Stimulated activated CD8-positive, alpha-beta memory T cell treated with anti-CD3 and anti-CD28 coated beads, Interleukin-15, amount 100 ng/mL, for 4 hours (primary cell): ENCODE measurements at regions not wholly inside any gene's neighbourhood (a gene's known extent, or its start where the extent isn't known, plus 50 kb on each side); places are given as distances from the start of the nearest gene placed in this dataset.

ENCODE experiments used
- DNase-seq, 2 donors: peaks; one replicate each; pipeline ENCODE4 v3.0.0-alpha.2; 2020; ENCODE audit warnings: low read depth in 2 of 2

DNA sequence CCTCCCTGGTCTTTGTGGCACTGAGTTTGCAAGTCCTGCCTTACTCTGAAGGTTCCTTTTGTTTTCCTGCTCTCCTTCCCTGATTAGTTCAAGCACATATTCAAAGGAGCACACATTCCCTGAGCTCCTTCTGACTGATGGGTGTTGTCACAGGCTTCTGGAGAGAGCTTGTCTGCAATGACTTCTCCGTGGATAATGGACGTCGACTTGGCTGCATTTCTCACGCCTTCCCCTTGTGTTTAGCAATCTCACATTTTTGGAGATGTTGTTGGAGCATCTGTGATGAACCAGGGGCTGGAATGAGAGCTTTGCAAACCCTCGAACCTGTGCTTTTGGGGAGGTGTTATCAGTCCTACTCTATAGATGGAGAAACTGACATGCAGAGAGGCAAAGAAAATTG, 375.4 kb upstream of the PROK2 start:
- no peak for DNase-seq

DNA sequence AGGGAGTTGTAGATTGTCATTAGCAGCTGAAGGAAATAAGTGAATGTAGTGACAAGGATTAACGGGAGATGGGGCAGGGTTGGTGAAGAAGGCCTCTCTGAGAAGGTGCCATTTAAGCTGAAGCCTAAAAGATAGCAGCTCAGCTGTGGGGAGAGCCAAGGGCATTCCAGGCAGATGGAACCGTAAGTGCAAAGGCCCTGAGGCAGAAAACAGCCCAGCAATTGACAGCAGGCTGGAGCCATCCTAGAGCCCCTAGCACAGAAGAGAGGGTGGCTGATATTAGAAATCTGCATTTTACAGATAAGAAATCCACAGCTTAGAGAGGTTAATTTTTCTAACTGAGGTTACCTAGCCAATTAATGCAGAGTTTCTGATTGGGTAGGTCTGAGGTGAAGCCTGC, 374.5 kb upstream of the PROK2 start:
- DNase-seq, result no peak

DNA sequence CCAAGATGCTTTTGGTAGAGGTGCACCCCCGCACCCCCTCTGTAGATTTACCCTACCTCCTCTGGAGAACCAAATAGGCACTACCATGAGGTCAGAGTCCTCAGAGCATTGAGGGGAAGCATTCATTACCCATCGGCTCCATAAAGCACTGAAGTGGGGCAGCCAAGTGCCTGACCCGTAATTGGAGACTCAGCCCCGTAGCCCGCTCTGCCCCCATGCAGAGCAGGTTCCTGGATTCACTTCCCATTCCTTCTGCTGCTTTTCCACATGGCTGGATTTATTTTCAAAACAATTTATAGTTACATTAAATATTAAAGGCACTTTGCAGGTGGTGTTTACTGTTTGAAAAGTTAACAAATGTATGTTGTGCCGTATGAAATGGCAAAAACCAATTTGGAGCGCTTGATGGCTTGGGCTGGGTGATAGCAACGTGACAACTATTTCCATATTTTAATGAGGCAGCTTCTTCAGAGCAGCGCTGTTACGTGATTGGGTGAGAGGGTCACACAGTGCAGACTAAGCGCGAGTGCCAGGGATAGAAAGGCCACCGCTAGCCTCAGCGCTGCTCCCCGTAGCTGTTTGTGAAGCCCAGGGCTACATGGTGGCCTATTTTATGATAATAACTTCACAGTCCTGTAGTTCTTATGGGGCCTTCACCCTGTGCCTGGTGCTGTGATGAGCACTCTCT, 373.8 kb upstream of the PROK2 start:
- no peak for DNase-seq

DNA sequence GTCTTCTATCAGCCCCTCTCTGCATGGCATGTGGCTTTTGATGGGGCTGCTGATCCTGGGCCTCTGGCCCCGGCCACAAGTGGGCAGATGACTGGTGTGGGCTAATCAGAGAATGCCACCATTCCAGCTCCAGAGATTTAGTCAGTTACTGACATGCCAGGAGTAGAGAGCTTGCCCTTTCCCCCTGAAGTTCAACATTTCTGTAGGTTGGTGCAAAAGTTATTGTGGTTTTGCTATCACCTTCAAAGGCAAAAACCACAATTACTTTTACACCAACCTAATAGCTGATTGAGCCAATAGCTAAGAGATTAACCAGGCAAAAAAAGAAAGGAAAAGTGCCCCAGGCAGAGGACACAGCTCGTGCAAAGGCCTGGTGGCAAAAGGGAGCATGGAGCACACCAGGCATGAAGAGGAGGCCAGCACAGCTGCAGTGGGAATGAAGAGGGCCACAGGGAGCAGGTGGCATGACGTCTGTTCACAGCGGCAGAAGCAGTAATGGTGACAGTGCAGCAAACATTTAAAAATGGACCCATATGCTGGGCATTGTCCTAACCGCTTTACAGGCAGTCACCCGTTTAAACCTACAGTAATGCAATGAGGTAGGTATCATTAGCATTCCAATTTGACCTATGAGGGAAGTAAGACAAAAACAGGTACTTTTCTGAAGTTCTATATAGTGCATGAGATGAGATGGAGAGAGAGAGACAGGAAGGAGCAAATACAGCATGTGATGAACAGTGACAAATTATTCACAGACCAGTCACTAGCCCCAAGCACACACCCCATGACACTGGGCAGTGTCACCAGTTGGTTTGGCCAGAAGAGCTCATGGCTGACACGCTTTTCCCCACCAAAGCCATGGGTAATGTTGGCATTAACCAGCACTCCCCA, 373.0 kb upstream of the PROK2 start:
- no peak for DNase-seq

DNA sequence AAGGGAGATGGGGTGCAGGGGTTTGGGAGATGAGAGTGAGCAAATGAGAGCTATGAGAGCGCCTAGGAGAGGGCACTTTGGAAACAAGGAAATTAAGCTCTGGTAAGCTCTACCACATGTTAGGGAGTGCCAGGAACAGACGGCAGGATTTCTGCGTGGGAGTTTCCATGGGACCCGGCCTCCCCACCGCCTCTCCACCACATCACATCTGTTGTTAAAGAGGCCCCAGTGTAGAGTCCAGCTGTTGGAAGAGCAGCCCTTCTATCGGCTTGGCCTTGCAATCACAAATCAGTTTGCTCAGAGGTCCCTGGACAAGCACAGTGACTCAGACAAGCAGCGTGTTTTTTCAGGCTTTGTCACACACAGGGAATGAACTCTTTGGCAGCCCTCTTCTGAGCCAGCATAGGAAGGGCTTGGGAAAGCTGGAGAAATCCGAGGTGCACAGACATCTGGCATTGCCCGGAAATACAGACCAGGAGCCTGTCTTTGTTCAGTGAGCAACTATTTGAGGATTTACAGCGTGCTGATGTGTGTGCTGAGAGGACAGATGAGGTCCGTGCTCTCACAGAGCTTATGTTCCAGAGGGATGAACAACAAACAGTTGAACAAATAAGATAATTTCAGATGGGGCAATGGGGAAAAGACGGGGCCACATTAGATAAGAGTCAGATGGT, 370.6 kb upstream of the PROK2 start:
- DNase-seq, result no peak

DNA sequence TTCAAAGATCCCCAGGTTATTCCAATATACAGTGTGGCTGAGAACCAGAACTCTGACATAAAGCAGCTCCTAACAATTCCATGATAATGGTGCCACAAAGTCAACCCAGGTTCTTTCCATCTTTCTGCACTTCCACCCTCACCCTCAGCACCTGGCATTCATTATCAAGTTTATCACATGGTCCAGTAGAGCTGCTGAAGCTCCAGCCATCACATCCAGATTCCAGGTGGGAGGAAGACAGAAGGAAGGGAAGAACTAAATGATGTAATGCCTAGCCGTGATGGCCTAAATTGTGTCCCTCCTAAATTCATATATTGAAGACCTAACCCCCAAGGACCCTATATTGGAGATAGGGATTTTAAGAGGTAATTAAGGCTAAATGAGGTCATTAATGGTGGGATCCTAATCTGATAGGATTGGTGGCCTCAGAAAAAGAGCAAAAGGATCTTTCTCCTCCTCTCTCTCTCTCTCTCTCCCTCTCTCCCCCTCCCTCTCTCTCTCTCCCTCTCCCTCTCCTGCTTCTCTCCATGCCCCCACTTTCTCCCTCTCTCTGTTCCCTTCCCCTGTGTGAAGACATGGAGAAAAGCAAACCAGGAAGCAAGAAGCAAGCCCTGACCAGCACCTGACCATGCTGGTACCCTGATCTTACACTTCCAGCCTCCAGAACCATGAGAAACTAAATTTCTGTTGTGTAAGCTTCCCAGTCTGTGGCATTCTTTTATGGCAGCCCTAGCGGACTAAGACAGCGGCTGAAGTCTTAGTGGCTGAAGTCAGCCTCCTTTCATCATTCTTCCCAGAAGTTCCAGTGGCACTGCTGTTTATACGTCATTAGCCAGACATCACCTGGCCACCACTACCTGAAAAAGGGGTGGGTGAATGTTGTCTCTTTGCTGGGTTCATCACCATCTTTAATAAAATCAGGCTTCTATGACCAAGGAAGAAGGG, 369.7 kb upstream of the PROK2 start:
- no peak for DNase-seq

DNA sequence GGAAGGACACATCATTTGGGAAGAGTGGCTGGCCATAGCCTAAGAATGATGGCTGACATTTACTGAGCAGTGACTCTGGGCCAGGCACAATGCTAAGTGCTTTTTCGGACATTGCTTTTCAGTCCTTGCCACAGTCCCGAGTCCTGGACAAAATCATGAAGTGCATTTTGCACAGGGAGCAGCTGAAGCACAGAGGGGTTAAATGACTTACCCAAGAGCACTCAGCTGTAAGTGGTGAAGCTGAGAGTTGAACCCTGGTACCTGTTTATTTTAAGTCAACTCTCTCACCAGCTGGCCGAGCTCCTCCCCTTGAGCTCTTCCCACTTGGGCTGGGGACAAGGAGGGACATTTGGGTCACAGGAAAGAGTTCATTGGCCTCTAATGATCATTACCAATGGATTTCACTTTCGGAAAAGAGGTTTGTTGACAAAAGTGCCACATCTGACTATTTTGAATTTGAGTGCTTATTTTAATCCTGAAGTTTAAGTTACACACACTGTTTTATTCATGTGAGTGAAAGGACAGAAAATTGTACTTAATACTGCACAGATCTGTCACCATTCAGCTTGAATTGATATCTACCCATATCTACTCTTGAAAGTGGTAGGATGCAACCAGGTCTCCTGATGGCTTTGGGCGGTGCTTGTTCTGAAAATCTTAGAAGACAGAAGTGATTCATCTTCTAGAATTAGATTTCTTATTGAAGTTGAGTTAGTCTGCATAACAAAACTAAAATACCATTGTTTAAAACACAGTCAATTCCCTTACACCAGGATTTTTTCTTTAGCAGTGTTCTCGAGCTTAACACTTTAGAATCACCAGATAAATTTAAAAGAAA, 368.7 kb upstream of the PROK2 start:
- no peak for DNase-seq

DNA sequence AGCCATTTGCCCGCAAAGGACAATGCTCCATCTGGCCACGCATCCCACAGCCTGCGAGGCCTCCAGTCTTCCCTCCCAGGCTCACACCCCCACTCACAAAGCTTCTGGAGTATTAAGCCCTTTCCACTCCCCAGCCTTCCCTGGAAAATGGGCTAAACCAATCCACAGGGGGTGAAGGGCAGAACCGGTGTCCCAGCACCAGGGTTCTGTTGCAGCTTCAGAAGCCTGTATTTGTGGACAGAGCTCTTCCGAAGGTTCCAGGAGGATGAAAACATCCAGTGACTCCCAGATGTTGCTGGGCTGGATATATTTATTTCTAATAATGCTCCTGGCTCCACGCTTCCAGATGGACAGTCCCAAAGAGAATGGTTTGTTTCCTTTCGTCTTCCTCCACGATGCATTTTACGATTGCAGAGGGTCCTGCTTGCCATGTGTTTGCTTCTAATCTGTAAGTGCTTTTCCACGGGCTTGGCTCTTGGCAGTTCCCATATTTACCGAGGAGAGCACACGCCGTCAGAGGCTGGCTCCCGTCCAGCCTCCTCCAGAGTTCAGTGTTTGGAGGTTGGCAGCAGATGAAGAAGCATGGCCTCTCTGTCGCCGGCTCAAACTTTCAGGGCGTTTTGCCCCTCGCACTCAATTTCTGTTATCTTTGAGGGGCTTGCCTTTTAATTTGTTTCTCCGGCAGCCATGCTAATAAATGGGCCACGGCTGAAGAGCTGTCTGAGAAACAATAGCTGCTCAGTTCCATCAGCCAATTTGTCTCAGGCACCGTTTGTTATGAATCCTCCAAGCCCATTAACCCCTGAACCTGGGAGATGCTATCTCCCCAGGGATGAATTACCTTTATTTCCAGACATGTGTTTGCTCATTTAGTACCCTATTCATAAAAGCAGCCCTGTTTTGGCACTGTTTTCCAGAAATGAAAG, 367.9 kb upstream of the PROK2 start:
- no peak for DNase-seq

DNA sequence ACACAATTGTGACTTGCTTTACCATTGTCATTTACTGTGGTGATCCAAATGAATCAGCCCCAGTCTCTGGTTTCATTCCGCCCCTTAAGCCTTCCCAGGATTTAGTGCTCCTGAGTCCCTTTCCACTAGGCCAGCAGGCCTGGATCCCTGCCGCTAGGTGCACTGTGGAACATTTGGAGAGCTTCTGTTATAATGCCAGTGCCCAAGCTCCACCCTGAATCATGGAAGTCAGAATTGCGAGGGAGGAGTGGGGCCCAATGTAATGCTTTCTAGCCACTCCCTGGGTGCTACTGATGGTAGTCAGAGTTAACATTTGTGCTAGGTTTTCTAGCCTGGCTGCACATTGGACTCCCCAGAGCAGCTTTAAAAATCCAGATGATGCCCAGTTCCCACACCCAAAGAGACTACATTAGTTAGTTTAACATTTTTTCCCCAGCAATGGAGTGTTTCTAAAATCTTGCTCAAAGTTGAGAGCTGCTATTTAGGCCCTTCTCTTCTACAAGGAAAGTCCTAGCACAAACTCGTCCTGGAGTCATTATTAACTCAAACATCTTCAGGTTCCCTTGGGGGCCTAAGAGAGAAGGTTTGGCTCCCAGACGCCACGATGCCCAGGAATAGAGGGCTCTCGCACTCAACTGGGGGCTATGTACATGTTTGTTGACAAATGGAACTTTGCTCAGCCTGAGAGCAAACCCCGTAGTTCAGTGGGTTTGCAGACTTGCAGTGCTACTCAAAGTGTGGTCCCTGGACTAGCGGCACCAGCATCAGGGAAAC, 366.7 kb upstream of the PROK2 start:
- DNase-seq, result no peak

DNA sequence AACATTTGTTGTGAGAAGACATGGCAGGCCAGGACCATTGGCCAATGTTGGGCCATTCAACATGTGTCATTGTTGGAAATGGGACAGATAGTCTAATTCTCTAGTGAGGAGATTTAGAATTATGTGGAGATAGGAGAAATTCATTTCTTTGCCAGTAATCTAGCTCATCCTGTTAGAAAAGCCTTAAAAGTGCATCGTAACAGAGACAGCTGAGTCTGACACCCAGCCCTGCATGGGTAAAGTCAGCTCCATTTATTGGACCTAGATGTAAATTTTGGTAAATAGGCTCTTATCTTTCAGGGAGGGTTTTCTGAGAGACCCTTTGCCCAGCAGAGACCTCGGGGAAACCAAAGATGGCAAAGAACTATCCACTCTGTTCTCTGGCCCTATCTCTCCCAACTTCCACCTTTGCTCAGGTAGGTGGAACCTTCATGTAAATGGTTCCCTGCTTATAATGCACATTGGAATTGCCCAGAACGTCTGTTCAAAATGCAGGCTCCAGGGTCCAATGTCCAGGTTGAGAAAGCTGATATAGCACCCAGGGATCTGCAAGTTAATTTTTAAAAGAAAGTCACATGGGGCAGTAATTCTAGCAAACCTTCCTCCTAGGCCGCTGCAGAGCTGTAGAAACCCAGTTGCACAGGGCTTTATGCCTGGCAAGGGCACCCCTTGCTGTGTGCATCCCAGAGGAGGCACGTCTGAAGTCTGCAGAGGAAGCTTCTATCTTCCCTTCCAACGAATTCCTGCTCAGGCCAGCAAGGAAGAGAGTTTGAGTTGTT, 365.9 kb upstream of the PROK2 start:
- no peak for DNase-seq

DNA sequence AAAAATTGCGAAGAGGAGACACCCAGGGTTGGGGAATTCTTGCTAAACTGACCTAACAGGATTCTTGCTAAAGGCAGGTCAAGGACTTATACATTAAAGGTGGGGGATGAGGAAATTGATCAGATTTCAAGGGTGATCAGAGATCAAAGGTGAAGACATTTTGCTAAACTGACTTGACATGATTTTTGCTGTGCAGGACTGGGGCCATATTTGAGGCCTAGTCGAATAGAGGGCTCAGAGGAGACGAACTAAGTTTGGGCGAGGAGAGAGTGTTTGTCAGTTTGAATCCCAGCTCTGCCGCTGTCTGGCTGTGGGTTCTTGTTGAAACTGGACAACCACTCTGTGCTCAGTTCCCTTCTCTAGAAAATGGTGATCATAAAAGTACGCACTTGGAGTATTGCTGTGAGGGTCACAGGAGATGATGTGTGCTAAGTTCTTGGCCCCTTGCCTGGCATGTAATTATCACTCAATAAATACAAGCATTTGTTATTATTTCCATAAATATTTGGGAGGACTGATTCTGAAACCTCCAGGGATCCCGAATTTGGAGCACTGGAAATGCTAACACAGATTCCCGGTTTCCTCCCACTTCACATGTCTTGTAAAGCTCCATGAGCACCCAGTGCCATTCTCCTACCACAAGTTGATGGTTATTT, 364.8 kb upstream of the PROK2 start:
- no peak for DNase-seq

DNA sequence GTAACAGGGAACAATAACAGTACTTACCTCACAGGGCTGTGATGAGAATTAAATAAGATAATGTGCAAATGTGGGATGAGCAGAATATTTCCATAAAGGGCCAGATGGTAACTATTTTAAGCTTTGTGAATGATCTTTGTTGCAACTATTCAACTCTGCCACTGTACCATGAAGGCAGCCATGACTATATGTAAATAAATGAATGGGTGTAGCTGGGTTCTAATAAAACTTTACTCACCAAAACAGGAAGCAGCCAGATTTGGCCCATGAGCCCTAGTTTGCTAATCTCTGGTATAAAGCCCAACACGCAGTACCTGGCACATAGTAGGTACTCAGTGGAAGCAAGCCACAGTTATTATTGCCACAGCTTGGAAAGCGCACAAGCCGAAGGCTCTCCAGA, 362.7 kb upstream of the PROK2 start:
- no peak for DNase-seq

DNA sequence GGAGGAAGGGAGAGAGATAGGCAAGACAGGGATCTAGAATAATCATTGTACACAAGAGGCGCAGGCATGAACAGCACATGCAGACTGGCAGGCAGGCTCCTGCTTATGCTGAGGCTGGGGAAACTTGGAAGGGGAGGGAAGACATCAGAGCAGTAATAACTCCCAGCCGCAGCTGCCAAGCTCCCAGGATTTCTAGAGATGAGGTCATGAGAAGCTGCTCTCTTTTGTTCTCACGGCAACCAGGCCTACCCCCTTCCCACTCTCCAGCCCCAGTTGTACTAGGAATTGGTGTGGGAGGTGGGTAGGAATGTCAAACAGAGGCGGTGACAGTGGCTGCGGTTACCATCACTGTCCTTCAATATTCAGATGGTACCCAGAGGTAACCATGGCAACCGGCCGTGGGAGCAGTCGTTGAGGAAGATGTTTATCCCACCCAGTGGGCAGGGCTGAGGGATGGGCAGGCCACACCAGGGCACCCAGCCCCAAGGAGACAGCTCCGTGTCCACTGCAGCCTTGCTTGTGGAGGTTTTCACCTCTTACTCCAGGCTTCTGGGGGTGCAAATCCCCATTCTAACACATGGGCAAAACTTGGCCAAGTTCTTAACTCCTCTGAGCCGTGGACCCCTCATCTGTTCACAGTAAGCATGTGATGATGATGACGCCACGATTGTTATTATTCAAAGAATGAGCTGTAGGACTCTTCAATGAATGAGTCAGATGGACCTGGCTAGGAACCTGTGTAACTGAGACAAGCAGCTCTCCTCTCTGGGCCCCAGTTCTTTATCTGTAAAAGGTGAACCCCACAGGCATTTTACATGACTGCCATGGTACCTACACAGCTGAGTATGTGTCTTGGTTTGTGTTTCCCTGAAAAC, 360.8 kb upstream of the PROK2 start:
- DNase-seq, result no peak

DNA sequence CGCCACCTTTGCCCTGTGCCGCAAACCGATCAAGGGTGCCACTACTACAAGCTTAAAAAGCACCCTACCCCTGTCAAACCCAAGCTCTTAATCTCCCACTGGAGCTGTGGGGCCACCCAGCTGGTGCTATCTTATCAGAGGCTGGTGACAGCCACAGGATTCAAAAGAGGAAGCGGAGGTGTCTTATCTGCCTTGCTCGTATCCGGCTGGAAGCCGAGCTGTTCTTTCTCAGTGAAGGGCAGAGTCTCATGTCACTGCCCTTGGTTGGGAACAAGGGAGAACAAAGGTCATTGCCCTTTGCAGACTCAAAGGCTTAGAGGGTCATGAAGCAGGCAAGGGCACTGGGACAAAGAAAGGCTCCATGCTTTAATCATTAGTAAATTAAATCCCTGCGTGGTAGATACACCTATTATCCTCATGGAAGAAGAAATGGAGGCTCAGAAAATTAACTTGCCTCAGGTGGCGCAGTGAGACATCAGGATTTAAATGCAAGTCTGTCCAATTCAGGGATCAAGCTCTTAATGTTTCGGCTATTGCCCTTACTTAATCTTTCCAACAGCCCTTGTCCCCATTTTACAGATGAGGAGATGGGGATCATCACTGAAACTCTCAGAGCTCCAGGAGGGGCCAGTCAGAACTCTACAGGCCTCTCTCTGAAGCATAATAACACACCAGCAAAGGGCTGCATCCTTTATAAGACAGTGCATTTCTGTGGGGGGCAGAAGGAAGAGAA, 360.0 kb upstream of the PROK2 start:
- DNase-seq, result no peak

DNA sequence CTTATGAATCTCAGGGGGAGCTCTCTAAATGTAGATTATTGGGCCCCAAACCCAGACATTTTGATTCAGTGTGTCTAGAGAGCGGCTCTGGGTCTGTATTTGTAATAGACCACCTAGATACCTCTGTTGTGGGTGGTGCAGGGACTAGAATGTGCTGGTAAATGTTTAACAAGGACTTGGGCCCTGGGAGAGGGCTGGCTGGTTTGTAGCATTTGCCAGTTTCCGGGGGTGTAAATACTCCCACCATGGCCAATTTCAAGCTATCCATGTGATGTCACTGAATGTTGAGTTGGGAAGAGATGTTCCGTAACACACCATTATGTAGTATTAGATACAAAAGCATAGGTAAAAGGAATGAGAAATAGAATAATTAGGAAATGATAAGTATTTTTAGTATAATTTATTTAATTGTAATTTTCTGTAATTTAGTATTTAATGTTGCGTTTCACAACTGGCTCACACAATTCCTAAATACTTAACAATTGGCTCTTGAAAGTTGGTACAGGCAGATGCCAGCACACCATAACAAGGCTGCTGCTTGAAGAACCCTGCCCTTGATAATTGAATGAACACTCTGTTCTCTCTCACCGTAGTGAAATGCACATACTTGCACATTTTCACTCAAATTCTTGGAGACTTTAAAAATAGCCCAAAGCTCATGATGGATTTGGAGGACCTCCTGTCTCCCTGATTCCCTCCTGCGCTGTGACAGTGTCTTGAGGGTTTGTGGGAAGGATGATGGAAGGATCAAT, 359.2 kb upstream of the PROK2 start:
- no peak for DNase-seq
